AG20443 (cell line): ENCODE measurements at regions not wholly inside any gene's neighbourhood (a gene's known extent, or its start where the extent isn't known, plus 50 kb on each side); places are given as distances from the start of the nearest gene placed in this dataset.
"Not testable (repeated sequence)": the region's sequence is repeated elsewhere in the genome, so short reads cannot be mapped to it uniquely, and the experiment has no call there.

Source experiments
- DNase-seq: peaks from one replicate; pipeline ENCODE4 v3.0.0; 2012; ENCODE audit warnings: low spot score, mixed read lengths

- not testable (repeated sequence) for DNase-seq
These were observed 126.5 kb upstream of the NBPF9 start for GRCh38 chr1:149229813-149230212.

DNA sequence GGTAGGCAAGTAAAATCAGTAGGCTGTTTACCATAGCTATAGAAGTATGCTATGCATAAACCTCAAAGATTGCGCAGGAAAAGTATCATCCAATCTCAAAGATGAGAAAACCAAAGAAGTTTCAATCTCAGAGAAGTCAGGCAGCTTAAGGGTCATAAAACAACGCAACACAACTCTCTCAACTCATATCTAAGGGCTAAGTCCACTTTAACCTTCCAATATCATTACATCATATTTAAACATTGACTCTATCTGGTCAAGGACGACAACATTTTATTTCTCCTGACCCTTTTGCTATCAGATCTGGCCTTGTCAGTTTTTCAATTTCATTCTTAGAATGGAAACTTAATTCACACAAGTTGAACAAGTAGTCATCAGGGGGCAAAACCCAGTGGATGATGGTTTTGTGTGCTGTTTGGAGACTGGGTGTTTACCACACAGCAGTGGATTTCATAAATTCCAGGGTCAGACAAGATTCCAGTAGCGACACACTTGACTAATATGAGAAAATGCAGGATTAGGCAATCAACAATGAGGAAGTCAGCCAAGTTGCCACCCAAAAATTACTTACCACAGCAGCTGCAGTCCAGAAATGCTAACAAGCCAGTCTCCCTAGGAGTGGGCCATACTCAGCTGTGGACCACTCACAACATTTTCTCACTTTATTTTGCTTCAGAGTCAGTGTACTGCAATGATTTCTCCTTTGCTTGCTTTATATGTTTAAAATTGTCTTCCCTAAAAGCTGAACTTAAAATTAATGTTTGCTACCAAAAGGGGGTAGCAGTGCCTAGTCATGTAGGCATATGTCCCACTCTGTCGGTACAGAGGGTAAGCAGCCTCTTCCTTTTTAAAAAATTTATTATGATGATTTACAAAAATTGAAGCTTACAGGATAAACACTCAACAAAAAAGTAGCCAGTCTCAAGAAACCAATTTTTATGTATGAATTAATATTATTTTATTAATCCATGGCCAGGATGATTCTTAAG is 131.9 kb upstream of the NBPF9 start:
- not testable (repeated sequence) for DNase-seq

DNA sequence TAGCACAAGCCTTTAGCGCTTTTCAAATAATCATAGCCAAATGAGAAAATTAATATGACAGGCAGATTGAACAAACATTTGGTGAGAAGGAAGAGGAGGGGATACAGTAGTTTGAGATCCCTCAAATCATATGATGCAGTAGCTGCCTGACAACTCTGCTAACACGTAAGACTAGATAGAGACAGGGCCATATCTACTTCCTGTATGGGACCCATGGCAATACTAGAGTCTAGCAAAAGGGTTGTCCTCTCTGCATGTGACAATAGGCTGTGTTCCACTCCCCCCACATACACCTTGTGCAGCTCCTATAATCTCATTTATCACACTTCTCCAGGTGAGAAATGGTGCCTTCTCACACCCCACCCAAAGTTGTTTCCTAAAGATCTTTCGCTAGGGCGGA is 134.2 kb upstream of the NBPF9 start:
- DNase-seq: not testable (repeated sequence)

DNA sequence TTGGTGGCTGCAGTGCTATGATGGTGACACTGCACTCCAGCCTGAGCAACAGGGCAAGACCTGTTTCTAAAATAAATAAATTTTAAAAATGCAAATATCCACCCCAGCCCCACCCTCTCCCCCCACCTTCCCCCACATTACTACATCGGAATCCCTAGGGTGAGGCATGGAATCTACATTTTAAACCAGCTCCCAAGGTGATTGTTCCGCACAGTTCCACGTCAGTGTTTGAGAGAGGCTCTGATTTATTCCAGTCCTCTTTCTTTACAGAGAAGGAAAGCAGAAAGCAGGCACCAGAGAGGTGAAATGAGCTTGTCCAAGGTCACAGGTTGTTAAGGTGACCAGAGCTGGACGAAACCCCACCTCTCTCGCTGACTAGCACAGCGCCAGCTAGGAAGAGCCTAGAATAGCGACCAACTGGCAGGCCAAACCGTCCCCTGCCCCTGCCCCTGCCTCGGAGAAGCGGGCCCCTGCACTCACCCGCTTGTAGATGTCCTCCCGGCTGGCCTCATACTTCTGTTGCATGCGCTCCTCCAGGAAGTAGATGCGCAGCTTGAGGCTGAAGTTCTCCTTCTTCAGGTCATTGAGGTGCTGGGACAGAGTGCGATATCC is 136.7 kb upstream of the NBPF9 start:
- not testable (repeated sequence) for DNase-seq

GRCh38 chr1:149240530-149240929 is 137.2 kb upstream of the NBPF9 start:
- DNase-seq: not testable (repeated sequence)

GRCh38 chr1:149241272-149241671 is 137.9 kb upstream of the NBPF9 start:
- not testable (repeated sequence) for DNase-seq

DNA sequence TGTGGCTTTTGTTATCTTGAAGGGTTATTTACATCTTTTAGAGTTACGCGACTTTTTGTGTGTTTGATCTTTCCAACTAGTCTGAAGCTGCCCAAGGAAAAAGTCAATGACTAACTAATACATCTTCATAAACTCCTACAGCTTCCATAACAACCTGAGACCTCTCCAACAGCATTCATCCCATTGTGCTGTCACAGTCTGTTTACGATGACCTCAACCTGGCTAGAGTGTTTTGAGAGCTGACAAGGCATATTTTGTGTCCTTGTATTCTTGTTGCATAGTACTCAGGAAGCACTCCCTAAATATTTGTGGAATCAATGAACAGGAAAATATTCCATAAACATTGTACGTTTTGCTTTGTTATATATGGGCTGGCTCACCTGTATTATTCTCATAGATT is 140.2 kb upstream of the NBPF9 start:
- DNase-seq: not testable (repeated sequence)

DNA sequence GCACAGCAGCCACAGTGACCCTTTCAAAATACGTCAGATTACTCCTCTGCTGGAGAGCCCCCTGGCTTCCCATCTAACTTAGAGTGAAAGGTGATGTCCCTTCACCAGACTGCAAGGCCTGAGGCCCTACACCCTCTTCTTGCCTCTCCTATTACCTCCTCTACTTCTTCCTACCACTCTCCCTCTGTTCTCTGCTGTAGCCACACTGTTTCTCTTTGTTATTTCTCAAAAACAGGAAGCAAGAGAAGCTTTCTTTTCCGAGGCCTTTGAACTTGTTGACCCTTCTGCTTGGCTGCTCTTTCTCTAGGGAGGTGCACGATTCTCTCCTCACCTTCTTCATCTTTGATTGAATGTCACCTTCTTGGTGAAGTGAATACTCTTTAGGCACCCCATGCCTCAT is 141.3 kb upstream of the NBPF9 start:
- DNase-seq: not testable (repeated sequence)

- not testable (repeated sequence) for DNase-seq
These were observed 142.9 kb upstream of the NBPF9 start for GRCh38 chr1:149246212-149246611.

GRCh38 chr1:149248610-149249009 is 145.3 kb upstream of the NBPF9 start:
- DNase-seq: not testable (repeated sequence)

DNA sequence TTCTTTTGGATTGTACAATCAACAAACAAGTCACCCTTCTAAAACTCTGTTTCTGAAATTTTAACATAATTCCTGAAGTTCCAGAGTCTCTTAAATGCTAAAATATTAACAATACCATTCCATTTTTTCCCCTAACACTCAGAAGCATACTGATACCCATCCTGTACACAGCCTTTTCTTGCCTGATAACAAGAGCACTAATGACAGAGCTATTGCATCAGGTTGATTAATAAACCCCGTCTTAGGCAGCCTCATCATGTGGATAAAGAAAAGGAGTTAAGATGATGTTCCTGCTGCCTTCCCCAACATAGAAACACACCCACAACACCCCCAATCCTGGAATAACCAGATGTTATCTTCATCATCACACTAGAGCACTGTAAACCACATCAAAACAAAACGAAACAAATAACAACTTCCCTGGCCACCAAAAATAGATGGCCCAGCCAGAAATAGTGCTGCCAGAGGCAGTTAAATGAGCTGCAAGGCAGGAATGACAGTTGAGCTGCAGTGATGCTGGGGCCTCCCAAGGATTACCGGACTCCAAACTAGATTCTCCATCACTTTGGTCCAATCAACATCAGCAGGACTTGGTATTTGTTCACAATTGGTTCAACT is 146.6 kb upstream of the NBPF9 start:
- not testable (repeated sequence) for DNase-seq

DNA sequence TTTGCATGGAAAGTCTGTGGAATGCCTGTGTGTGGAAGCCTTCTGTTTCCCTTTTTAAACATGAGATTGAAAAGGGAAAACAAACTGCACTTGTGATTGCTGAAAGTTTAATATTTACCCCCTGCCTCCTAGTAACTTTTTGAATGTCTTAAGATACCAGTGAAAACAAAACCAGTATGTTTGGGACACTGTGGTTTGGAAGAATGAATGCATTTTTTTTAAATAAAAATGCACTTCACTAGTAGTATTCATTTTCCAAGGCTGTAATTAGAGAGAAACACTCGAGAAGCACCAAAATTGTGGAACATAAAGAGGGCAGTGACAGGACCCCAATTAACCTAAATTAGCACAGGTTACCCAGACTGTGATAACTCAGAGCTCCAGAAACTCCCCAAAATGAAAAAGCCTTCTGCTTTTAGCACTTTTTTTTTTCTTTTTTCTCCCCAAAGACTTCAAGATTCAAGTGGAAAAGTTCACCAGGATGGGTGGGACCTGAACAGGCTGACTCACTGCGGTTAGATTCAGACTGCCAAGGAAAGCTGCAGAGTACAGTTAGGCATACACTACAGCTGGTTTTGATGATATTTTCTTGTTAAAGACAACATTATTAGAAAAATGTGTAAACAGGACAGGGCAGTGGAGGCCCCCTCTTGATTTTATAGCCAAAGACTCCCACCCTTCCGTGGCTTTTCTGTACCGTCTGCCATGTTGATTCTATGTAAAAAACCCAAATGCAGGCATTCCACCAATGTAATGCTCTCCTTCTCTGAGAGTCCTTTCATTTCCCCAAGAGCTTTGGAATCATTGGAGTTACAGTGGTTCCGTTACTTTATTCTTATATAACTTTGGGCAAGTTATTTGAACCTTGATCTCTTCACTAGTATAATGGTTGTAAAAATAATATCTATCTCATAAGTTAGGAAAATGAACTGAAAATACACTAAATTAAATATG is 151.8 kb upstream of the NBPF9 start:
- DNase-seq: not testable (repeated sequence)

GRCh38 chr1:149260284-149260683 is 156.9 kb upstream of the NBPF9 start:
- DNase-seq: not testable (repeated sequence)

GRCh38 chr1:149260736-149261340 is 157.5 kb upstream of the NBPF9 start:
- not testable (repeated sequence) for DNase-seq

GRCh38 chr1:149267287-149267686 is 163.9 kb upstream of the NBPF9 start:
- not testable (repeated sequence) for DNase-seq

- not testable (repeated sequence) for DNase-seq
These were observed 165.8 kb upstream of the NBPF9 start for GRCh38 chr1:149269001-149269702.

GRCh38 chr1:149269833-149270232 is 166.5 kb upstream of the NBPF9 start:
- not testable (repeated sequence) for DNase-seq

DNA sequence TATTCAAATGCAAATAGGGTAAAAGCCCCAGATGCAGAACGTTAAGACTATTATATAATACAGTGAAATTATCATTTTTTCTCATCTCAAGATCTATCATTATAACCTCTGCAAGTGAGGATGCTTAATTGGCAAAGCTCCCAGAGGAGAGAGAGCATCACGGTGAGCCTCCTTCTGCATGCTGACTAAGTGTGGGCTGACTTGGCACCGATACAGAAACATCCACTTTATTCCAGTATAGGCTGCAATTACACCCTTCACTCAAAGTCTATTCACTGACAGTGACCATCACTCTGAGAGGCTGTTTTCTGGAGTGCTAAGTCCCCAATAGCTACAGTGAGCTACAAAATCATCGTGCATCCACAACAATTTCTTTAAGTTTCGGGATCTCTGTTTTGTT is 171.1 kb upstream of the NBPF9 start:
- not testable (repeated sequence) for DNase-seq

DNA sequence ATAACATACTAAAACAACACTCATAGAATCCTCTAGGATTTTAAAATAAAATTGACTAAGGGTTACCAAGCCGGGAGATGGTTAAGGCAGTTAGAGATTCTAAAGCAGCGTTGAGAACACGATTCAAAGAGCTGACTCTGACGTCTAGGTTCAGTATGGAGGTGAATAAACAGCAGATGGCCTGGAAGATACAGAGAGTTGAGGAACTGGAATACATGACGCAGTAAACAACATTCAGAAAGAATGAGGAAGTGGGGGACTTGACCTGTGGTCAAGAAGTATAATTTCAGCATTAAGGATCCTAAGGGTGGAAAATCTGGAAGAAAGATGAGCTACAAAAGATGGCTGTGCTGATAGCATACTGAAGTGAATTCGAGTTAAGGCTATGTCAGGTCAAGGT is 172.5 kb upstream of the NBPF9 start:
- DNase-seq: not testable (repeated sequence)

GRCh38 chr1:149276496-149276895 is 173.1 kb upstream of the NBPF9 start:
- not testable (repeated sequence) for DNase-seq
